SKM-1 (cell line): ENCODE measurements at regions not wholly inside any gene's neighbourhood (a gene's known extent, or its start where the extent isn't known, plus 50 kb on each side); places are given as distances from the start of the nearest gene placed in this dataset.

Experiments used
- DNase-seq: peaks from one replicate; lab custom pipeline; 2025; ENCODE audit not compliant: unreplicated experiment; lab: John Stamatoyannopoulos, UW

DNA sequence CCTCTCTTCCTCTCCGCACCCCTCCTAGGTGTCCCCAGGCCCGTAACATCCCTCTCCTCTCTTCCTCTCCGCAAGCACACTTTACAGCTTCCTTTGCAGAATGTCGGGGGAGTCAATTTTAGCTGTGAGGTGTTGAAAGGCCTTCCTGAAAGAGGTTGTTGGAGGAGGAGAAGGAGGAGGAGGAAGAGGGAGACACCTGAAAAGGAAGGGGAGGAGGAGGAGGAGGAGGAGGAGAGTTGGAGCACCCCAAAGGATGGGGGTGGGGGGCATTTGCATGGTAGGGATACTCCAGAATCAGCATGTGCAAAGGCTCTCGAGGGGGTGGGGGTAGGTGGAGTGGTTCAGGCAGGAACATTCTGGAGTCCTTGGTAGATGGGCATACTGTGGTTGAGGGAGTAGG, 1045.1 kb downstream of the TBC1D22A start:
- DNase-seq = no peak

DNA sequence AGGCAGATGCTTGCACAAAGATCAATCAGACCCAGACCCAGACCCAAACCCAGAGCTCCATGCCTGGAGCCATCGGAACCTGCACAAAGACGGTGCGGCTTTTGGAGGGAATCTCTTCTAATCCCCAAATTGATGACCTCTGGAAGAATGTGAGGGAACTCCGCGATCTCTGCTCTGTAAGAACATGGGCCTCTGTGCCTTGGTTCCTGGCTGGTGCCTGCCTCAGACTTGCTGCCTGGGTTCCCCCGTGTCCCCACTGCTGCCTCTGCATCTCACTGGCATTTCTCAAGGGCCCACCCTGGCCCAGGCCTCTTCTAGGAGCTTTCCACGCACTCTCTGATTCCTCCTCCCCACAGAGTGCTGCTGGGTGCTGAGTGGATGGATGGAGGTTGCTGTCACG, 1044.4 kb downstream of the TBC1D22A start:
- no peak for DNase-seq

DNA sequence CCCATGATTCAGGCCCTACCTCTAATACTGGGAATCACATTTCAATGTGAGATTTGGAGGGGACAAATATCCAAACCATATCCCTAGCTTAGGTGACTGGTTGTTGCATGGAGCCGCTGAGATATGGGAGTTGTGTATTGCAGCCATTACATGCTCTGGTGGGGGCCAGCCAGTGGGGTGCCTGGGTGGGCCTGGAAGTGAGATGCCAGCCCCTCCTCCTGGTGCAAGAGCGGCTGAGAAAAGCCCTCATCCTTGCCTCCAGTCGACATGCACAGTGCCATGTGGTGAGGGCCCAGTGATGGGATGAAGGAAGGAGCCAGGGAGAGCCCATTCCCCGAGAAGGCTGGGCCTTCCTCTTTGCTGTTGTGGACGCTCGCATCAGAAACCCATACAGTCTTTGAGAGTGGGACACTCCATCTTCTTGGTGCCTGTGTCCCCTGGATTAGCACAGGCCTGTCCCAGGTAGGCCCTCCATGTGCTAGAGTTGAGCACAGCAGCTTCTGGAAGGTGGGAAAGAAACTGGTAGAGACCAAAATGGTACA, 1043.0 kb downstream of the TBC1D22A start:
- DNase-seq = no peak

DNA sequence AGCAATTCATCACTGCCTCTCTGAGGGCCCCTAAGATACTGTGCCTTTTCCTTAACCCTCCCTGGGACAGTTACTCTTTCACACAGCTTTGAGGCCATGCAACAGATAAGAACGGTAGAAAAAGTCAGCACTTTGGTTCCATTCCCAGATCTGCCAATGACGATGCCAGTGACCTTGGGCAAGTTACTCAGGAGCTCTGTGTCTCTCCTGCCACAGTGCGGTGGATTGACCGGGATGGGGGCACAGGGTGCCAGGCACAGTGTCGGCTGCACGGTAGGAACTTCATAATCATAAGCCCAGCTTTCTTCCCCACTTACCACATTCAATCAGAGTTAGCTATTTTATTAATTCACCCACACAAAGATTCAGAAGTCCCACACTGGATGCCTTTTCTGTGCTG, 1041.8 kb downstream of the TBC1D22A start:
- no peak for DNase-seq

DNA sequence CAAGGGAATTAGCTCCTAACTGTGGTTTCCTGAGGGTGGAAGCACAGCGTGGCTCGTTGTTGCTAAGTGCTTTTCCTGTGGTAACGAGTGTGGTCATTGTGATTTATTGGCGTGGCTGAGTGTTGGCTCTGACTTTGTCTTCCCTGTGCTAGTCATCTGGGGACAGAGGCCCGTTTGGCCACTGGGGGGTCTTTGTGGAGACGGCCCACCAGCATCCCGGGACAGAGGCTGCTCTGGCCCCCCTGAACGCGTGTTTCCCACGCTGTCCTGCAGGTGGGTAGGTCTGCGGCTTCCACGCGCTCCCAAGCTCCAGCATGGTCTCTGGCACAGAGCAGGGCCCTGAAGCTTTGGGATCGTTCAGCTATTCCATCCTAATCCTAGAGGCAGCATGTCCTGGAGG, 1040.0 kb downstream of the TBC1D22A start:
- DNase-seq = no peak

DNA sequence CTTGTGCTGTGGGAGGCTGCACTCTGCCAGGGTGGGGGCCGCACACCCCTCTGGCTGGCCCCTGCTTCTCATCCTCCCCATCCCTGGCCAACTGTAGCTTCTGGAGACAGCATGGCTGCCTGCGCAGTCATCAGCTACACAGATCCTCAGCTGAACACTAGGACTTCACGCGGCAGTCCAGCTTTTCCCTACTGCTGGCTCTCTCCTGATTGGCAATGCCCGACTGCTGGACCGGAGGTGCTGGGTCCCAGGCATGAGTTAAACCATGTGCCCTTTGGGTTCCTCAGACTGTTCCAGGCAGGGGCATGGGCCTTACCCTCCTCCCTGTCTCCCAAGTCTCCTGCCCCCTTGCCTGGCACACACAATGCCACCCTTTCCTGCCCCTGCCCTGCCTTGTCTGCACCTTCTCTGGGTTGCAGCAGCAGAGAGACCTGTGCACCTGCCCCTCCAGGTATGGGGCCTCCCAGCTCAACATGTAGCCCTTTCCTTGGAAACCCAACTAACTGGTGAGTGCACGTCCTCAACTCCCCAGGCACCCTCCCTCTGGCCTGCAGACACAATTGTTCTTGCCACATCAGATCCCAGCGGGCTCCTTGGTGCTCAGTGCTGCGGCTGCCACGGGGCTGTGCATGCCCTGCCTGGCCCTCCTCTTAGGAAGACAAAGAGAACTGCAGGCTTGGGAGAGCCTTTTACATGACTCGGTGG, 1039.2 kb downstream of the TBC1D22A start:
- no peak for DNase-seq

- no peak for DNase-seq
Measured at GRCh38 chr22:47798229-47798628, 1035.8 kb downstream of the TBC1D22A start.

GRCh38 chr22:47797342-47797945, 1035.0 kb downstream of the TBC1D22A start:
- no peak for DNase-seq

- DNase-seq = no peak
Measured at GRCh38 chr22:47796128-47796908, 1033.9 kb downstream of the TBC1D22A start.

- no peak for DNase-seq
Measured at GRCh38 chr22:47795477-47796127, 1033.2 kb downstream of the TBC1D22A start.

DNA sequence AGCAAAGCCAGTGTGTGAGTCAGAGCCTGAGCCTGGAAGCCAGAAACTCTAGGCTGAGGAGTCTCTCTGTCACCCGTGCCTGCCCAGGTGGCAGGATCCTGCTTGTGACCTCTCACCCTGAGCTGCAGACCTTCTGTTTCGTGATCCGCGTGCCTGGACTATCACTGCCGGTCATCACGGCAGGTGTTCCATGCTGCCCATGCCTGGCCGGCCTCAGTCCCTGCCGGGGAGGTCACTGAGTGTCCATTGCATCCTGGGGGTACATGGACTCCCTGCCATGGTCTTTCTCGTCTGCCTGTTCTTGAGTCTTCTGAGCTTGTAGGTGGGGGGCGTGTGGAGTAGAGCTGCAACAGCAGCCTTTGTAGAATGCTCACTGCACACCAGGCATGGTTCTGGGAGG, 1032.4 kb downstream of the TBC1D22A start:
- DNase-seq = no peak

DNA sequence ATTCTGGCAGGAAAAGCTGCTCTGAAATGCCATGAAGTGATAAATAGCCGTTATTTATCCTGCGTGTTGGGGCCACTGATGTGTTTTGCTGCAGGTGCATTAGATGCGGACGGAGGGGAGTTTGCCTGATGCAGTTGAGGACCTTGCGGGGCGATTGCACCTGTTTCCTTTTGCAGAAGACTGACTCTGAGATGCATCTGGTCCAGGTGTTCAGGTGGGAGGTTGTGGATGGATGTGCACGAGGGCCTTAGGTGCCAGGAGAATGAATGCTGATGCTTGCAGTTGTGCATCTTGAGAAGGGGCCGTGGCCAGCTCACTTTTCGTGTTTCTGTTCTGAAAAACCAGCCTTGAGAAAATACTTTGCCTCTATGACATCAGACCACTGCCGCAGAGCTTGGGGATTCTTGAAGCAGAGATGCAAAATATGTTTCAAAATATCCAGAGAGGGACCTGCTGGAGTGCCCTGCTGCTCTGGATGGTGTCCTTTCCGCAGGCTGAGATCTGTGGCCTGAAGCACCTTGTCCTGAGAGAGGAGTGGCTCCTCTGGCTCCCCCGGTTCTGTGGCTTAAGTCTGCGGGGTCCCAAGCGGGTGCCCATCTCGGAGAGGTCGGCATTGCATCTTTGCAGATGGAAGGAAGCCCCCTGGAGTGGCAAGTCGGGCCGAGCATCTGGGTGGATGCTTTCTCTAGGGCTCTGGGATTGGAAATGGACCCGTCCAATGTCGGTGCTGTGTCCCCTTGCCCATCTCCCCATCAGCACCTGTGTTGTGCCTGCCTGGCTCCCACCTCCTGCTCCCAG, 1031.1 kb downstream of the TBC1D22A start:
- DNase-seq = no peak

GRCh38 chr22:47789171-47789570, 1026.7 kb downstream of the TBC1D22A start:
- DNase-seq = no peak

DNA sequence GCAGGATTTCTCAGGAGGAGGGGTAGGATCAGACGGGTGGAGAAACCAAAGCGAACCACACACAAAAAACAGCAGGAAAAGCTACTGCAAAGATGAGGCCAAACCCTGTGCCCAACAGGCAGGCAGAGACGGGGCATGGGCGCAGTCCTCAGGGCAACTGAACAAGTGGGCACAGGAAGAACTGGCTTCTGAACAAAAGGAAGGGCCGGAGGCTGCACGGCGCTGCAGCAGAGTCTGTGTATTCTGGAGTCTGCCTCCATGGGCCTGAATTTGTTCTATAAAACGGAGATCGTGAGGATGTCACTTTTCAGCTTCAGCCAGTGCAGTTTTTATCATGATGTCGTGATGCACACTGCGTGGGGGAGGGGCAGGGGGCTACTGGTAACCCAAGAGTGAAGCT, 1026.0 kb downstream of the TBC1D22A start:
- DNase-seq = no peak

DNA sequence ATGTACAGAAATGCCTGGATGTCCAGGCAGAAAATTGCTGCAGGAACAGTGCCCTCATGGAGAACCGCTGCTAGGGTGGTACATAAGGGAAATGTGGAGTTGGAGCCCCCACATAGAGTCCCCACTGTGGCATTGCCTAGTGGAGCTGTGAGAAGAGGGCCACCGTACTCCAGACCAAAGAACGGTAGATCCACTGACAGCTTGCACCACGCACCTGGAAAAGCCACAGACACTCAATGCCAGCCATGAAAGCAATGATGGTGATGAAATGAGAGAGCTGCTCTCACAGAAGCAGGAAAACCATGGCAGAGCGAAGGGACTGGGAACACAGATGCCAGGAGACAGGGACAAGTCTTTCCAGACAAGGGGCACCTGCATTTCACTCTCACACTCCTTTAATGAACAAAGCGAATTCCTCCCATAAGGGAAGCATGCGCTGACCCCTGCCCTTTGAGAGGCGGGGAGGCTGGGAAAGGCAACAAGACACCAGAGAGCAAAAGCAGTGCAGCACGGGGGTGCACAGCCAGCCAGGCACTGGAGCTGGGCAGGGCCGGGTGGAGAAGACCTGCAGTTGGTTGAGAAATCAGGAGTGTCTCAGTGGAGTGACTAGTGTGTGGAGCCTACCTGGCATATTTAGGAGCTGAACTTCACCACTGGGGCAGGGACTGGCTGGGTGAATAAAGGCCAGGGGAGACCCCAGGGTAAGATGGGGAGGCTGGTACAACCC, 1025.2 kb downstream of the TBC1D22A start:
- no peak for DNase-seq

GRCh38 chr22:47786650-47787290, 1024.3 kb downstream of the TBC1D22A start:
- no peak for DNase-seq

DNA sequence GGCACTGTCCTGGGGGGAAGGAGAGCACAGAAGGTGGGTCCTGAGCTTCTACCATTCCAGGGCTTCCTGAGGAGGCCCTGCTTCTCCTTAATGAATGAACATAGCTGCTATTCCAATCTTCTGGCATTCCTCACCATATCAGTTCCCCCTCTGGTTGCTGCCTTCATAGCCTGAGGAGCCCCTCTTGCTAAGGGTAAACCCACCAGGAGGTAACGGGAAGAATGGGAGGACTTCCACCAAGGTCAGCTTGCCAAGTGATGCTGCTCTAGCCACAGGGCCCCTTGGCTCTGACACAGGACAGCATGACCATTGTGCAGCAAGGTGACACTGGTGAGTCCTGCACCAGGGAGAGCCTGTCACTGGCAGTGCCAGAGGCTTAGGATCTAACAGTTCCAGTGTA, 1022.5 kb downstream of the TBC1D22A start:
- DNase-seq = no peak

GRCh38 chr22:47784367-47784983, 1022.0 kb downstream of the TBC1D22A start:
- no peak for DNase-seq
